ENCODE measurements at regions not wholly inside any gene's neighbourhood (a gene's known extent, or its start where the extent isn't known, plus 50 kb on each side); places are given as distances from the start of the nearest gene placed in this dataset.

DNA sequence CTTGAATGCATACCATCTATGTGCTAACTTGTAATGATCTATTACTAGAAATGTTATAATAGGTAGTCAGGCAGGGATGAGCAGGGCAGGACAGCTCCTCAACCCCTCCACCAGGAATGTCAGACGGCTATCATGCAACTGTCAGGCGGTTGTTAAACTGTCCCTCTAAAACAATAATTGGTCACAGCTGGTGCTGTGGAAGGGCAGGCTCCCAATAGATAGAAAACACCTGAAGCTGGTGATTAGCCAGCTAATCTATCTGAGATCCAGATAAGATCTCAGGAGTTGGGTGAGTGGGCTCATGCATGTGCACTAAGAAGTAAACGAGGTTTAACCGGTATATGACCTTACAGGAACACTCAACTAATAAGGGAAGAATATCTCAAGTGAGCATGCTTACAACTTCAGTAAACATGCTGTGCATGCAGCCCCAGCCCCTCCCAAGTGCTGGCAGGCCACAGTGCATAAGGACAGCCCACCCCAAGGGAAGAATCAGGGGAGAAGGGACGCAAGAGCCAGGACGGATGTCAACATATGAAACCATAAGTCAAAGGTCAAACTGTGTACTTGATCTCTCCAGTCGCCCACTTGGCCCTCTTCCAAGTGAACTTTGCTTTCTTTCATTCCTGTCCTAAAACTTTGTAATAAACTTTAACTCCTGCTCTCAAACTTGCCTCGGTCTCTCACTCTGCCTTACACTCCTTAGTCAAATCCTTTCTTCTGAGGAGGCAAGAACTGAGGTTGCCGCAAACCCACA, 566.2 kb upstream of the NRSN1 start:
- Histone ChIP-seq H3K4me3 (ENCODE audit: low read depth in 1 of 5, low read length in 5 of 5) (peak overlapping the region in 2 of 5 donors; percentile 12 to 41), H3K27ac (ENCODE audit: low read depth, low read length) (no peak overlapping the region), H3K9ac (ENCODE audit: low read length in 5 of 5) (no peak overlapping the region), H3K36me3 (ENCODE audit: control insufficient read depth in 5 of 5, insufficient read depth in 5 of 5, low read length in 5 of 5) (no peaks in the 10 kb centered on the region), H3K4me1 (ENCODE audit: control insufficient read depth in 5 of 5, insufficient read depth in 5 of 5, low read length in 5 of 5) (peaks cover 0 to 17% (median 12%) of the 10 kb centered on the region in 5 donors), H3K9me3 (ENCODE audit: control insufficient read depth in 5 of 5, low read length in 5 of 5) (peaks cover 6 to 16% (median 14%) of the 10 kb centered on the region in 5 donors), H3K27me3 (ENCODE audit: control insufficient read depth in 5 of 5, insufficient read depth in 4 of 5, low read length in 5 of 5) (no peaks in the 10 kb centered on the region)

DNA sequence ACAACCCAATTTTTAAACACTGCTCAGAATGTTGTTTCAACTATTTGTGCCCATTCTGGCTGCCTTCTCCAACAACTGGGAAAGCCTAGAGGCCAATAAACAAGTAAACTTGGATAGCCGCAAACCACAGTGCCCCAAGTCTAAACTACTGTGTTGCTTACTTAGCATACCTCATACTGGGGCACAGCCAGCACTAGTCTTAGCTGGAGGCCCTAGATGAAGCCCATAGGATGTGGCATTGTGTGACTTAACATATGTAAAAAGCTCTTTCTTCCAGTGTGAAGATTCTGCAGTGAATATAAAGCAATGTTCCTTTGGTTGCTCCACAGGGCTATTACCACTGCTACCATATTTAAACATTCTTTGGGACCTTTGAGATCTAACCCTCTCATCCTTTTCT, 564.3 kb upstream of the NRSN1 start:
- H3K9me3 ChIP-seq (ENCODE audit: control insufficient read depth in 5 of 5, low read length in 5 of 5): peaks cover 6 to 16% (median 14%) of the 10 kb centered on the region in 5 donors
- H3K27ac ChIP-seq (ENCODE audit: low read depth, low read length): no peak overlapping the region
- H3K4me3 ChIP-seq (ENCODE audit: low read depth in 1 of 5, low read length in 5 of 5): peak overlapping the region in 1 of 5 donors; percentile 29
- peaks cover 0 to 13% (median 9%) of the 10 kb centered on the region in 5 donors for H3K4me1 ChIP-seq (ENCODE audit: control insufficient read depth in 5 of 5, insufficient read depth in 5 of 5, low read length in 5 of 5)
- no peaks in the 10 kb centered on the region for H3K27me3 ChIP-seq (ENCODE audit: control insufficient read depth in 5 of 5, insufficient read depth in 4 of 5, low read length in 5 of 5)
- H3K9ac ChIP-seq (ENCODE audit: low read length in 5 of 5): no peak overlapping the region
- H3K36me3 ChIP-seq (ENCODE audit: control insufficient read depth in 5 of 5, insufficient read depth in 5 of 5, low read length in 5 of 5): no peaks in the 10 kb centered on the region

DNA sequence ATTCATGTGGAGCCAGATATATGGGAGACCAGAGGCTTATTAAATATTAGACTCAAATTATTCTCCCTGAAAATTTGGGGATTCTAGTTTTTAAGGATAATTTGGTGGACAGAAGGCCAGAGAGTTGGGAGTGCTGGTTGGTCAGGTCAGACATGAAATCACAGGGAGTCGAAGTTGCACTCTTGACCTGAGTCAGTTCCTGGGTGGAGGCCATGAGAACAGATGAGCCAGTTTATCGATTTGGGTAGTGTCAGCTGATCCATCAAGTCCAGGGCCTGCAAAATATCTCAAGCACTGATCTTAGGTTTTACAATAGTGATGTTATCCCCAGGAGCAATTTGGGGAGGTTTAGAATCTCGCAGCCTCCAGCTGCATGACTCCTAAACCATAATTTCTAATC, 563.5 kb upstream of the NRSN1 start:
- Histone ChIP-seq H3K9me3 (ENCODE audit: control insufficient read depth in 5 of 5, low read length in 5 of 5) (peaks cover 6 to 16% (median 14%) of the 10 kb centered on the region in 5 donors), H3K4me1 (ENCODE audit: control insufficient read depth in 5 of 5, insufficient read depth in 5 of 5, low read length in 5 of 5) (peaks cover 0 to 13% (median 9%) of the 10 kb centered on the region in 5 donors), H3K9ac (ENCODE audit: low read length in 5 of 5) (no peak overlapping the region), H3K27ac (ENCODE audit: low read depth, low read length) (no peak overlapping the region), H3K4me3 (ENCODE audit: low read depth in 1 of 5, low read length in 5 of 5) (no peak overlapping the region), H3K27me3 (ENCODE audit: control insufficient read depth in 5 of 5, insufficient read depth in 4 of 5, low read length in 5 of 5) (no peaks in the 10 kb centered on the region), H3K36me3 (ENCODE audit: control insufficient read depth in 5 of 5, insufficient read depth in 5 of 5, low read length in 5 of 5) (no peaks in the 10 kb centered on the region)

DNA sequence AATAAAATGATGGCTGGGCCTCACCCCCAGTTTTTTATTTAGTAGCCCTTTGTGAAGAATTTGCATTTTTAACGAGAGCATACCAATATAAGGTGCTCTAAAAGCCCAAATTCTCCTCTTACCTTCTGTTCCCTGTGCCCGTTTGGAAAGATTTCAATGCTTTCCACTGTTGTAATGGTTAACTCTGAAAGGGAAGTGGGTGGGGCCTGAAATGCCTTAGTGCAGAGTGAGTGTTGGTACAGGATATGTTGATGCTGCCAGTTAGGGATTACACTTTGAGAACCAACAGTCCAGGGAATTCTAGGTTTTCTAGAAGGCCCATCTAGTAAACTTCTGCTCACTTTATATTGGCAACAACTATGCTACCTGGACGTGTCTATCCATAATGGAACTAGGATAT, 562.7 kb upstream of the NRSN1 start:
- Histone ChIP-seq H3K4me3 (ENCODE audit: low read depth in 1 of 5, low read length in 5 of 5) (no peak overlapping the region), H3K27me3 (ENCODE audit: control insufficient read depth in 5 of 5, insufficient read depth in 4 of 5, low read length in 5 of 5) (no peaks in the 10 kb centered on the region), H3K9me3 (ENCODE audit: control insufficient read depth in 5 of 5, low read length in 5 of 5) (peaks cover 6 to 16% (median 14%) of the 10 kb centered on the region in 5 donors), H3K27ac (ENCODE audit: low read depth, low read length) (no peak overlapping the region), H3K9ac (ENCODE audit: low read length in 5 of 5) (no peak overlapping the region), H3K4me1 (ENCODE audit: control insufficient read depth in 5 of 5, insufficient read depth in 5 of 5, low read length in 5 of 5) (peaks cover 0 to 14% (median 11%) of the 10 kb centered on the region in 5 donors), H3K36me3 (ENCODE audit: control insufficient read depth in 5 of 5, insufficient read depth in 5 of 5, low read length in 5 of 5) (no peaks in the 10 kb centered on the region)

DNA sequence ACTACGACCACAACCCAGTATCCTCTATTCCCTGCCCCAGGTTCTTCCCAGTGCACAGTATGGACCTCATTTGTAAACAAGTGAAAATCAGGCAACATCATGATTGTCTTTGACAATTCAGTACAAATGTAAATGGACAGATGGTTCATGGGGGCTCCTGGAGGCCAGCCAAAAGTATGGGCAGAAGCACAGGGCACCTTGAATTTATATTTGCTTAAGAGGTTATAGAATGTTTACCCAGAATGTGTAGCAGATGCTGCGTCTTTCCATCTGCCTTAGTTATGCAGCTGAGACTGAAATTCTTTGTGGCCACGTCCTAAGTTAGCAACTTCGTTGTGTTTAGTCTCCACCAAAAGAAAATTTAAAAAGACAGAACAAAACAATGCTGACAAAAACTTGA, 559.6 kb upstream of the NRSN1 start:
- peaks cover 6 to 16% (median 14%) of the 10 kb centered on the region in 5 donors for H3K9me3 ChIP-seq (ENCODE audit: control insufficient read depth in 5 of 5, low read length in 5 of 5)
- H3K9ac ChIP-seq (ENCODE audit: low read length in 5 of 5): no peak overlapping the region
- H3K4me3 ChIP-seq (ENCODE audit: low read depth in 1 of 5, low read length in 5 of 5): no peak overlapping the region
- H3K4me1 ChIP-seq (ENCODE audit: control insufficient read depth in 5 of 5, insufficient read depth in 5 of 5, low read length in 5 of 5): peaks cover 0 to 3% (median 0%) of the 10 kb centered on the region in 5 donors
- H3K27me3 ChIP-seq (ENCODE audit: control insufficient read depth in 5 of 5, insufficient read depth in 4 of 5, low read length in 5 of 5): no peaks in the 10 kb centered on the region
- H3K27ac ChIP-seq (ENCODE audit: low read depth, low read length): no peak overlapping the region
- H3K36me3 ChIP-seq (ENCODE audit: control insufficient read depth in 5 of 5, insufficient read depth in 5 of 5, low read length in 5 of 5): no peaks in the 10 kb centered on the region

DNA sequence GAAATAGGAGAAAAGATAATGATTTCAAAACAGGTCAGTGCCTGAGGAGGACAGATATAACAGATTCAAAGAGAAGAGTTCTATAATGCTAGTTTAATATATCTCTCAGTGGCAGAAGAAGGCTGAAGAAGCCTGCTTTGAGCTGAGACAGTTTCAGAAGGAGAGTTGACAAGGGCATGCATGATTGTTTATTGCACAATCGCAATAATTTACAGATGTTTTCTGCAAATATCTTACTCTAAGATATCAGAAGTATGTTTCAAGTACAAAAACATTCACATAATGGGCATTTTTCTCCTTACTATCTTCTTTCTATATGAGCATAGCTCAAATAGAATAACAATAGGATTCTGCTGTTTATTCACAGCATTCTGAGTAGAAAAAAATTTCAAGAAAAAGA, 557.7 kb upstream of the NRSN1 start:
- no peak overlapping the region for H3K9ac ChIP-seq (ENCODE audit: low read length in 5 of 5)
- H3K27ac ChIP-seq (ENCODE audit: low read depth, low read length): no peak overlapping the region
- H3K27me3 ChIP-seq (ENCODE audit: control insufficient read depth in 5 of 5, insufficient read depth in 4 of 5, low read length in 5 of 5): no peaks in the 10 kb centered on the region
- no peak overlapping the region for H3K4me3 ChIP-seq (ENCODE audit: low read depth in 1 of 5, low read length in 5 of 5)
- peaks cover 0 to 1% (median 0%) of the 10 kb centered on the region in 5 donors for H3K9me3 ChIP-seq (ENCODE audit: control insufficient read depth in 5 of 5, low read length in 5 of 5)
- H3K36me3 ChIP-seq (ENCODE audit: control insufficient read depth in 5 of 5, insufficient read depth in 5 of 5, low read length in 5 of 5): no peaks in the 10 kb centered on the region
- peaks cover 0 to 3% (median 0%) of the 10 kb centered on the region in 5 donors for H3K4me1 ChIP-seq (ENCODE audit: control insufficient read depth in 5 of 5, insufficient read depth in 5 of 5, low read length in 5 of 5)

DNA sequence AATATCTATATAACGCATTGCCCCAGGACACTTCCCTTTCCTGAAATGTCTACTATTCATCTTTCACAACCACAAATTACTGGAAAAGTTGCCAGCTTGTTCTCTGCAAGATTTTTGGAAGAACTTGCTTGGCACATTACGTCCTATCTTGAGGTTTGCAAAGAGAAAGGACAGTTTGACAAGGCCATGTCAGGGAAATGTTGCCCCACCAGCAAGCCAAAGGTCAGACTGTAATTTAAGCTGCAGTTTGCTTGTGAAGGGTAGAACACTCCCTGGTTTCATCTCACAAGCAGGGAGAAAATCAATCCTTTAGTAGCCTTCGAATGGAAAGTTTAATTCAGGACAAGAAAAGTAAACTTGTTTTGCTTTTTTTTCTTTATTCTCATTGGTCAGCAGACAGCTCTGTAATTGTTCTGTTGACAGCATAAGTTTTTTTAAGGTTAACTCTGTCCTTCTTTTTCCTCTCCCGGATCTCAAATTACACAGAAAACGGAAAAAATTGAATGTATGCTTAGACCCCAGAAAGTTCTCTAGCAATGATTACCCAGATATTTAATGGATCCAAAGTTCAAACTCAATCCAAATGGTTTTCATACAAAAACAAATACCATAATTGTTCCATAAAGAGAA, 541.8 kb upstream of the NRSN1 start:
- Histone ChIP-seq H3K4me1 (ENCODE audit: control insufficient read depth in 5 of 5, insufficient read depth in 5 of 5, low read length in 5 of 5) (peaks cover 0 to 10% (median 5%) of the 10 kb centered on the region in 5 donors), H3K9me3 (ENCODE audit: control insufficient read depth in 5 of 5, low read length in 5 of 5) (no peaks in the 10 kb centered on the region), H3K9ac (ENCODE audit: low read length in 5 of 5) (peak overlapping the region in 1 of 5 donors; percentile 63), H3K4me3 (ENCODE audit: low read depth in 1 of 5, low read length in 5 of 5) (peak overlapping the region in 1 of 5 donors; percentile 21), H3K27me3 (ENCODE audit: control insufficient read depth in 5 of 5, insufficient read depth in 4 of 5, low read length in 5 of 5) (no peaks in the 10 kb centered on the region), H3K36me3 (ENCODE audit: control insufficient read depth in 5 of 5, insufficient read depth in 5 of 5, low read length in 5 of 5) (no peaks in the 10 kb centered on the region), H3K27ac (ENCODE audit: low read depth, low read length) (peak overlapping the region; percentile 25)

DNA sequence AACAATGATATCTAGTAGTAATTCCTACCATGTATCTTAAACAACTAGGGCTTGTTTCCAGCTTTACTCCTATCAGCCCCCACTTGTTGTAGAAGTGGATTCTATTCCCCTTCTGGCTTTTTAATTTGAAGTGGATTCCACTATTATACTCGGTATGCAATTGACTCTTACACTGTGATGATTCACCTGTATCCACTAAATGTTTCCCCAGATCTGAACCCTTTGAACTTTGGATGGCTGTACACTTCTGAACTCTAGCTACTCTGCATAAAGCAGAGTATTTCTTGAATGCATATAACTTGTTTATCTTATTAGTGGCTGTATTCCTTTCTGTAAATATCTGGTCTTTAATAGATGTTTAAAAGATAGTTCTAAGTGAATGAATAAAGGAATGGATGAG, 538.4 kb upstream of the NRSN1 start:
- H3K4me3 ChIP-seq (ENCODE audit: low read depth in 1 of 5, low read length in 5 of 5): no peak overlapping the region
- no peaks in the 10 kb centered on the region for H3K36me3 ChIP-seq (ENCODE audit: control insufficient read depth in 5 of 5, insufficient read depth in 5 of 5, low read length in 5 of 5)
- no peaks in the 10 kb centered on the region for H3K27me3 ChIP-seq (ENCODE audit: control insufficient read depth in 5 of 5, insufficient read depth in 4 of 5, low read length in 5 of 5)
- peaks cover 0 to 10% (median 5%) of the 10 kb centered on the region in 5 donors for H3K4me1 ChIP-seq (ENCODE audit: control insufficient read depth in 5 of 5, insufficient read depth in 5 of 5, low read length in 5 of 5)
- H3K27ac ChIP-seq (ENCODE audit: low read depth, low read length): no peak overlapping the region
- no peaks in the 10 kb centered on the region for H3K9me3 ChIP-seq (ENCODE audit: control insufficient read depth in 5 of 5, low read length in 5 of 5)
- no peak overlapping the region for H3K9ac ChIP-seq (ENCODE audit: low read length in 5 of 5)

DNA sequence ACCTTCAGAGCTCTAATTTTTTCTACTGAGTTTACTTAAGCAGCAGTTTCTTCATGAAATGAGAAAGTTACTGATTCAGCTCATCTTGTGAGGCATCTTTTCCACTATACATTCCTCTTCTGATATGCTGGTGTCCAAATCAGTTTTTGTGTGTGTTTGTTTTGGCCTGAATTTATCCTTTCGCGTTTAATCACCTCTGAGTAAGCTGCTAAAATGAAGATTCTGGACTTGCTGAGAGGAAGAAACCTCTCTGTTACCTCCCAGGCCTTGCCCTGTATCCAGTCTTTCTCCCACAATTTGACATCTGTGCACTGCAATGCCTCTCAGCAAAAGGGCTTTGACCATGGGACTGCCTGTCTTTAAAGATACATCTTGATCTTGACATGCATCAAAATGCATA, 536.2 kb upstream of the NRSN1 start:
- Histone ChIP-seq H3K36me3 (ENCODE audit: control insufficient read depth in 5 of 5, insufficient read depth in 5 of 5, low read length in 5 of 5) (no peaks in the 10 kb centered on the region), H3K9me3 (ENCODE audit: control insufficient read depth in 5 of 5, low read length in 5 of 5) (peaks cover 0 to 2% (median 0%) of the 10 kb centered on the region in 5 donors), H3K27me3 (ENCODE audit: control insufficient read depth in 5 of 5, insufficient read depth in 4 of 5, low read length in 5 of 5) (no peaks in the 10 kb centered on the region), H3K4me1 (ENCODE audit: control insufficient read depth in 5 of 5, insufficient read depth in 5 of 5, low read length in 5 of 5) (peaks cover 0 to 5% (median 2%) of the 10 kb centered on the region in 5 donors), H3K9ac (ENCODE audit: low read length in 5 of 5) (no peak overlapping the region), H3K4me3 (ENCODE audit: low read depth in 1 of 5, low read length in 5 of 5) (no peak overlapping the region), H3K27ac (ENCODE audit: low read depth, low read length) (no peak overlapping the region)

DNA sequence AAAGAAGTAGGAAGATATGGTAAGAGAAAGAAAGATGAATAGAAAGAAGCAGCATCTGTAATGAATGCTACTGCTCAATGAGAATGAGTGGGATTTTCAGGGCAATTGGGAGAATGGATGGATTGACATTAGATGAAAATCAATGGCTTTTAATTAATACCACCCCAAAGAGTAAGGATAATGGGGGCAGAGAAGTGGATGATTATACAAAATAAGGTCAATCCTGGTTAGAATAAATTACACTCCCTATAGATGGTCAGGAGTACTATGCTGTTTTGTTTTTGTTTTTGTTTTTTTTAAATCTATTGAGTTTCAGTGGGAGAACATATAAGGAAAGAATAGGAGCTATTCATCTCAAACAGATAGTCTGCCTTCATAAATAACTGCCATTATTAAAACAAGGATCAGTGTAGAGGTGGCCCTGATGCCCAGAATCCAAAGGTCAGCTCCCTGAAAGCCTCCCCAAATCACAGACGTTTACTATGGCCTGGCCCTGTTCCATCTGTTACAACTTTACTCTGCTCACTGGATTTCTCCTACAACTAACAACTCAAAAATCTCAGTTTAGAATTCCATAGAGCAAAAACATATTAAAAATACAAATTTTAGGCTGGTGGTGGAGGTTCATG, 535.4 kb upstream of the NRSN1 start:
- H3K27ac ChIP-seq (ENCODE audit: low read depth, low read length): no peak overlapping the region
- peaks cover 0 to 2% (median 0%) of the 10 kb centered on the region in 5 donors for H3K9me3 ChIP-seq (ENCODE audit: control insufficient read depth in 5 of 5, low read length in 5 of 5)
- no peaks in the 10 kb centered on the region for H3K36me3 ChIP-seq (ENCODE audit: control insufficient read depth in 5 of 5, insufficient read depth in 5 of 5, low read length in 5 of 5)
- peaks cover 0 to 5% (median 0%) of the 10 kb centered on the region in 5 donors for H3K4me1 ChIP-seq (ENCODE audit: control insufficient read depth in 5 of 5, insufficient read depth in 5 of 5, low read length in 5 of 5)
- no peak overlapping the region for H3K9ac ChIP-seq (ENCODE audit: low read length in 5 of 5)
- no peaks in the 10 kb centered on the region for H3K27me3 ChIP-seq (ENCODE audit: control insufficient read depth in 5 of 5, insufficient read depth in 4 of 5, low read length in 5 of 5)
- no peak overlapping the region for H3K4me3 ChIP-seq (ENCODE audit: low read depth in 1 of 5, low read length in 5 of 5)

All from subcutaneous abdominal adipose tissue (tissue), 5 donors.